ENCODE measurements at regions not wholly inside any gene's neighbourhood (a gene's known extent, or its start where the extent isn't known, plus 50 kb on each side); places are given as distances from the start of the nearest gene placed in this dataset.
"Not testable (repeated sequence)": the region's sequence is repeated elsewhere in the genome, so short reads cannot be mapped to it uniquely, and the experiment has no call there.

DNA sequence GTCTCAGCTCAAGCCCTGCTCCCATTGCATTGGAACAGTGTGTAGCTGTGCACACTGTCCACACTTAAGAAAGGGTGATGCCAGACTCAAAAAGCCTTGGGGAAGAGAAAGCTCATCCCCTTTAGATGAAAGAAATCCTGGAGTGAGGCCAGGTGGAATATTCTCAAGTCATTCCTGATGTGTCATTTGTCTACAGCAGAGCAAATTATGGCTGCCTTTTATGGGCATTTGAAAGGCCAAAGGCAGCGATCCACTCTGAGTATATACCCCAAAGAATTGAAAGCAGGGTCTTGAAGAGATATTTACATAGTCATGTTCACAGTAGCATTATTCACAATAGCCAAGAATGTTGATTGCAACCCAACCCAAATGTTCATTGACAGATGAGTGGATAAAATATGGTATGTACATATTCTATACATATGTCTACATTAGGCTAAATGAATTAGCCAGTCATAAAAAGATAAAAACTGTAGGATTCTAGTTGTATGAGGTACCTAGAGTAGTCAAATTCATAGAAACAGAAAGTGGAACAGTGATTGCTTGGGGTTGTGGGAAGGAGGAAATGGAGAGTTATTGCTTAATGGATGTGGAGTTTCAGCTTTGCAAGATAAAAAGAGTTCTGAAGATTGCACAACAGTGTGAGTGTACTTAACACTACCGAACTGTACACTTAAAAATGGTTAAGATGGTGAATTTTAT is 214.9 kb downstream of the KCNRG start:
- Mint-ChIP-seq H3K9me3 (ENCODE audit: unreplicated experiment) (no peaks in the 10 kb centered on the region), H3K36me3 (ENCODE audit: unreplicated experiment) (peaks cover 4% of the 10 kb centered on the region), H3K4me3 (ENCODE audit: unreplicated experiment) (no peak overlapping the region), H3K27me3 (ENCODE audit: unreplicated experiment) (no peaks in the 10 kb centered on the region), H3K4me1 (ENCODE audit: unreplicated experiment) (peaks cover 14% of the 10 kb centered on the region), H3K27ac (ENCODE audit: unreplicated experiment) (no peak overlapping the region)
- TF ChIP-seq, protein P1, sequence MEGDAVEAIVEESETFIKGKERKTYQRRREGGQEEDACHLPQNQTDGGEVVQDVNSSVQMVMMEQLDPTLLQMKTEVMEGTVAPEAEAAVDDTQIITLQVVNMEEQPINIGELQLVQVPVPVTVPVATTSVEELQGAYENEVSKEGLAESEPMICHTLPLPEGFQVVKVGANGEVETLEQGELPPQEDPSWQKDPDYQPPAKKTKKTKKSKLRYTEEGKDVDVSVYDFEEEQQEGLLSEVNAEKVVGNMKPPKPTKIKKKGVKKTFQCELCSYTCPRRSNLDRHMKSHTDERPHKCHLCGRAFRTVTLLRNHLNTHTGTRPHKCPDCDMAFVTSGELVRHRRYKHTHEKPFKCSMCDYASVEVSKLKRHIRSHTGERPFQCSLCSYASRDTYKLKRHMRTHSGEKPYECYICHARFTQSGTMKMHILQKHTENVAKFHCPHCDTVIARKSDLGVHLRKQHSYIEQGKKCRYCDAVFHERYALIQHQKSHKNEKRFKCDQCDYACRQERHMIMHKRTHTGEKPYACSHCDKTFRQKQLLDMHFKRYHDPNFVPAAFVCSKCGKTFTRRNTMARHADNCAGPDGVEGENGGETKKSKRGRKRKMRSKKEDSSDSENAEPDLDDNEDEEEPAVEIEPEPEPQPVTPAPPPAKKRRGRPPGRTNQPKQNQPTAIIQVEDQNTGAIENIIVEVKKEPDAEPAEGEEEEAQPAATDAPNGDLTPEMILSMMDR (IDR thresholded peaks at IDR 0.05), result no peak
- no peak for DNase-seq (ENCODE audit: extremely low spot score, unreplicated experiment)

DNA sequence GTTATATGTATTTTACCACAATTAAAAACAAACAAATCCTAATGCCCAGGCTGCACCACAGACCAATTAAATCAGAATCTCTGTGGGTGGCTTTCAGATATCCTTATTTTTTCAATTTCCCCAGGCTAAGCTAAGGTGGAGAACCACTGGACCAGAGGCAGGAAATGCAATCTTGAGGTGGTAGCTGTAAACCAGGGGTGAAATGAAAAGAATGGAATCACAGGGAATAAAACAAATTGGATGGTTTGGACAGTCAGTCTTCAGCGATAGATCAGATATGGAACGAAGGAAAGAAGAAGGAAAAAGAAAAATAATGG is 215.4 kb downstream of the KCNRG start:
- TF ChIP-seq, protein P1 (IDR thresholded peaks at IDR 0.05), result no peak

GRCh38 chr13:50233574-50233973 is 218.3 kb downstream of the KCNRG start:
- H3K27ac Mint-ChIP-seq (ENCODE audit: unreplicated experiment); H3K27me3 Mint-ChIP-seq (ENCODE audit: unreplicated experiment); H3K4me3 Mint-ChIP-seq (ENCODE audit: unreplicated experiment); H3K9me3 Mint-ChIP-seq (ENCODE audit: unreplicated experiment); H3K36me3 Mint-ChIP-seq (ENCODE audit: unreplicated experiment); DNase-seq (ENCODE audit: extremely low spot score, unreplicated experiment): not testable (repeated sequence)
- H3K4me1 Mint-ChIP-seq (ENCODE audit: unreplicated experiment), result peaks cover 14% of the 10 kb centered on the region

More for the DNA sequence above, 215.4 kb downstream of the KCNRG start:
- Mint-ChIP-seq H3K9me3 (ENCODE audit: unreplicated experiment) (no peaks in the 10 kb centered on the region), H3K36me3 (ENCODE audit: unreplicated experiment) (peaks cover 4% of the 10 kb centered on the region), H3K27me3 (ENCODE audit: unreplicated experiment) (no peaks in the 10 kb centered on the region), H3K27ac (ENCODE audit: unreplicated experiment) (no peak overlapping the region), H3K4me1 (ENCODE audit: unreplicated experiment) (peaks cover 11% of the 10 kb centered on the region), H3K4me3 (ENCODE audit: unreplicated experiment) (no peak overlapping the region)
- no peak for DNase-seq (ENCODE audit: extremely low spot score, unreplicated experiment)

DNA sequence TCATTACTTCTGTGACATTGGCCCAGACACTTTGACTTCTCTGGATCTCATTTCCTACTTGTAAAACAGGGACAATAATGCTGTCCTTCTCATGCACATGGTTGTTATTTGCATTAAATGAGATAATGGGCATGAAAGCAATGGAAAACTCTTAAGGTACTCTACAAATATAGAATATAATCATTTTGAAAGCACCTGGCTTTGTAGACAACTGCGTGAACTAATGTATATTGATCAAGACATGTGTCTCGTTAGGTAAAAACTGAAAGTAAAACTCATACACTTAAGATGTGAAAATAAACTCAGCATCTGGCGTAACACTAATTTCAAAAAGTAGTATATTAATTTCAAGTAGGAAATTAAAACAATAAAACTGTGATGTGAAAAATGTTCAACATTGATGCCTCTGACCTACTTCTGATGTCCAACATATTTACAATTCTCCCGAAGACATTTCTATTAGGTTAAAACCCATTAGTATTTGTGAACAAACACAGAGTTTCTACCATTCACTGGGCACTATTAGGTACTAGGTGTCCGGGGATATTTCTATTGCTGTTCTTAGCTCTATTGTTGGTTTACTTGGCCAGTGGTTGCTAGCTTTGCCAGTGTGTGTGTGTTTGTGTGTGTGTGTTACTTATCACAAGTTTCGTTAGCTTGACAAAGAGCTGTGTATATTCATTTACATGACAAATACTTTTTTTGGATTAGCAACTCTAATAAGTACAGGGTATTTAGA is 220.5 kb downstream of the KCNRG start:
- H3K36me3 Mint-ChIP-seq (ENCODE audit: unreplicated experiment), result peaks cover 4% of the 10 kb centered on the region
- H3K4me1 Mint-ChIP-seq (ENCODE audit: unreplicated experiment), result peaks cover 11% of the 10 kb centered on the region
- H3K27me3 Mint-ChIP-seq (ENCODE audit: unreplicated experiment), result no peaks in the 10 kb centered on the region
- H3K4me3 Mint-ChIP-seq (ENCODE audit: unreplicated experiment), result no peak overlapping the region
- no peak overlapping the region for H3K27ac Mint-ChIP-seq (ENCODE audit: unreplicated experiment)
- no peak for DNase-seq (ENCODE audit: extremely low spot score, unreplicated experiment)
- no peaks in the 10 kb centered on the region for H3K9me3 Mint-ChIP-seq (ENCODE audit: unreplicated experiment)
- TF ChIP-seq, protein P1 (IDR thresholded peaks at IDR 0.05), result no peak

DNA sequence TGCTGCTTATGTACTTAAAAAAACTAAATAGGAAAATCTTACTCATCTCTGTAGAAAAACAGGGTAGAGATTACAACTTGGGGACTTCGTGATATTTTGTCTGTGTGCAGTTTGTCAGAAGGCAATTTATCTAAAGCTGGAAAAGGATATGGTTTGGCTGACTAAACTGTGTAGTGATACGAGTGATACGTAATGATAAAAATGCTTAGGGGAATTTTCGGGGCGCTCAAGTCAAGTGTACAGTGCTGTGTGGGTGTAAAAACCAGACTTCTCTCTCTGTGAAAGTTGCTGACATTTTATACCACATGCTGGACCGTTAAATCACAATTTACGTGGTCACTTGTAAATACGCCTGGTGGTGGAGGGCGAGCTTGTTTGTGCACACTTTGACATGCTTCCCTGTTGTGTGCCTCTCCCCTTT is 221.7 kb downstream of the KCNRG start:
- Mint-ChIP-seq H3K27me3 (ENCODE audit: unreplicated experiment) (no peaks in the 10 kb centered on the region), H3K4me1 (ENCODE audit: unreplicated experiment) (peaks cover 17% of the 10 kb centered on the region), H3K27ac (ENCODE audit: unreplicated experiment) (no peak overlapping the region), H3K9me3 (ENCODE audit: unreplicated experiment) (no peaks in the 10 kb centered on the region), H3K4me3 (ENCODE audit: unreplicated experiment) (no peak overlapping the region), H3K36me3 (ENCODE audit: unreplicated experiment) (peaks cover 4% of the 10 kb centered on the region)
- TF ChIP-seq, protein P1 (IDR thresholded peaks at IDR 0.05), result no peak
- DNase-seq (ENCODE audit: extremely low spot score, unreplicated experiment), result no peak
